ENCODE measurements at regions not wholly inside any gene's neighbourhood (a gene's known extent, or its start where the extent isn't known, plus 50 kb on each side); places are given as distances from the start of the nearest gene placed in this dataset.
"Not testable (repeated sequence)": the region's sequence is repeated elsewhere in the genome, so short reads cannot be mapped to it uniquely, and the experiment has no call there.

- not testable (repeated sequence) for TF ChIP-seq EZH2 (IDR thresholded peaks at IDR 0.05); POLR2AphosphoS5 (IDR thresholded peaks at IDR 0.05; ENCODE audit: borderline replicate concordance, low read depth, low read length); FOXP2 (optimal IDR thresholded peaks at IDR 0.05; ENCODE audit: control extremely low read depth, extremely low read length, insufficient read depth)
These were observed 145.5 kb downstream of the DMRT2 start for GRCh38 chr9:1195636-1196035.
